K562 (cell line): ENCODE measurements at regions not wholly inside any gene's neighbourhood (a gene's known extent, or its start where the extent isn't known, plus 50 kb on each side); places are given as distances from the start of the nearest gene placed in this dataset.

Experiments used
- ATAC-seq: fragments of 200-7000 bp; cut with Tn5 transposase; 3 replicates; pipeline ENCODE4 v1.9.1; 2020; ENCODE audit warnings: moderate library complexity
- BruUV-seq: library from RNA; stranded (reverse); fragments of 400-500 nt; replicated peaks from 2 replicates; lab custom pipeline; 2021; lab: Mats Ljungman, UMichigan
- CTCF ChIA-PET: fragments of 300-600 bp; formaldehyde crosslinking; extraction: SDS; loops from one replicate; lab custom pipeline; 2021; ENCODE audit warnings: low intra/inter-chr PET ratio; lab: Yijun Ruan, JAX
- POLR2A ChIA-PET: fragments of 300-600, 350-650 bp; sonication (Branson Sonifier 250); formaldehyde crosslinking; extraction: SDS; loops from one replicate; lab custom pipeline; 2021; ENCODE audit warnings: antibody characterized with exemption, inconsistent platforms; lab: Yijun Ruan, JAX
- DNase-seq, 4 experiments: peaks; one replicate each; pipeline versions ENCODE4 v3.0.0 to v3.0.0-alpha.2; 2011 to 2018; ENCODE audit warnings: low spot score in 3 of 4, mixed read lengths in 3 of 4; ENCODE audit errors: extremely low read depth in 1 of 4
- FAIRE-seq: peaks from 2 replicates; lab custom pipeline; 2011; peaks lifted over from hg19 to GRCh38; lab: Jason Lieb, UNC
- H2AFZ ChIP-seq: 2 replicates; pipeline ENCODE4 v1.6.0; 2011; ENCODE audit warnings: low read depth, low read length, control low read depth, inconsistent platforms
- H3K27ac ChIP-seq: fragments of 200-600 bp; 3 replicates; pipeline ENCODE4 v1.8.0; 2011; ENCODE audit warnings: low read depth, mild to moderate bottlenecking, control low read depth, inconsistent platforms, low read length, moderate library complexity, mixed read lengths; ENCODE audit errors: extremely low read depth
- H3K27me3 ChIP-seq, 2 experiments: fragments of 300-600 bp in 1 of 2; 2 replicates in 1 of 2; 3 replicates in 1 of 2; pipeline versions ENCODE4 v1.6.0 to v1.8.0; 2011; ENCODE audit warnings: inconsistent platforms in 2 of 2, low read length in 2 of 2, mild to moderate bottlenecking in 1 of 2, mixed read lengths in 1 of 2, moderate library complexity in 1 of 2; ENCODE audit not compliant: control insufficient read depth in 2 of 2, insufficient read depth in 2 of 2
- H3K36me3 ChIP-seq: fragments of 300-600 bp; 3 replicates; pipeline ENCODE4 v1.8.0; 2011; ENCODE audit warnings: mild to moderate bottlenecking, low read length, inconsistent platforms; ENCODE audit not compliant: control insufficient read depth, insufficient read depth
- H3K4me1 ChIP-seq, 2 experiments: fragments of 200-600 bp in 1 of 2; replicated peaks in 1 of 2; 2 replicates in 1 of 2; 3 replicates in 1 of 2; pipeline versions ENCODE4 v1.5.1 to v1.8.0; 2011; ENCODE audit warnings: inconsistent platforms in 2 of 2, low read length in 2 of 2, mild to moderate bottlenecking in 1 of 2, mixed read lengths in 1 of 2, moderate library complexity in 1 of 2; ENCODE audit not compliant: control insufficient read depth in 2 of 2, insufficient read depth in 2 of 2
- H3K4me2 ChIP-seq: 2 replicates; pipeline ENCODE4 v1.6.1; 2011; ENCODE audit warnings: low read length, control low read depth, inconsistent platforms, mixed read lengths; ENCODE audit not compliant: insufficient read depth
- H3K4me3 ChIP-seq: fragments of 200-600 bp; sonication (generic), shearing (Covaris generic); 2 replicates; pipeline ENCODE4 v1.5.1; 2016; ENCODE audit warnings: control low read depth, inconsistent platforms
- H3K79me2 ChIP-seq: fragments of 200-600 bp; 3 replicates; pipeline ENCODE4 v1.8.0; 2011; ENCODE audit warnings: low read length, inconsistent platforms; ENCODE audit not compliant: control insufficient read depth, insufficient read depth
- H3K9ac ChIP-seq, 2 experiments: 2 replicates each; pipeline versions ENCODE4 v1.6.0 to v1.6.1; 2011; ENCODE audit warnings: low read depth in 2 of 2, low read length in 2 of 2, control low read depth in 1 of 2, inconsistent platforms in 1 of 2, mild to moderate bottlenecking in 1 of 2, mixed read lengths in 1 of 2; ENCODE audit not compliant: insufficient read depth in 1 of 2
- H3K9me1 ChIP-seq: one replicate; pipeline ENCODE4 v1.6.0; 2011; ENCODE audit warnings: inconsistent platforms, mild to moderate bottlenecking, low read length, moderate library complexity; ENCODE audit not compliant: control insufficient read depth, insufficient read depth
- H3K9me3 ChIP-seq: replicated peaks from 2 replicates; pipeline ENCODE4 v1.5.1; 2011; ENCODE audit warnings: low read depth, low read length, inconsistent platforms; ENCODE audit not compliant: control insufficient read depth, insufficient read depth
- H4K20me1 ChIP-seq: replicated peaks from 2 replicates; pipeline ENCODE4 v1.6.1; 2011; ENCODE audit warnings: low read length, inconsistent platforms, mixed read lengths; ENCODE audit not compliant: control insufficient read depth, insufficient read depth
- CHD1 ChIP-seq: fragments of 200-600 bp; sonication (generic); IDR thresholded peaks from one replicate; pipeline ENCODE4 v1.6.1; 2012; ENCODE audit warnings: mild to moderate bottlenecking, moderate library complexity, low read length, inconsistent platforms
- GABPB2 ChIP-seq: fragments of 250-450 bp; sonication (Bioruptor Pico); conservative IDR thresholded peaks from 2 replicates; pipeline ENCODE4 v1.5.1; 2021; ENCODE audit warnings: mild to moderate bottlenecking
- HSF4 ChIP-seq: fragments of 250-450 bp; sonication (Bioruptor Pico); IDR thresholded peaks from 2 replicates; pipeline ENCODE4 v2.1.2; 2022; ENCODE audit warnings: mild to moderate bottlenecking, moderate library complexity, borderline replicate concordance
- L3MBTL2 ChIP-seq: fragments of 450-650 bp; IDR thresholded peaks from 2 replicates; pipeline ENCODE4 v1.6.1; 2016; ENCODE audit warnings: mild to moderate bottlenecking, moderate library complexity
- MCM7 ChIP-seq, 2 experiments: fragments of 450-650 bp; IDR thresholded peaks; 2 replicates each; pipeline ENCODE4 v1.6.1; 2016 to 2018
- SIX5 ChIP-seq, 2 experiments: IDR thresholded peaks; 2 replicates each; pipeline ENCODE4 v1.6.1; 2011; ENCODE audit warnings: low read length in 2 of 2, borderline replicate concordance in 1 of 2, low read depth in 1 of 2, mild to moderate bottlenecking in 1 of 2, moderate library complexity in 1 of 2; ENCODE audit not compliant: insufficient read depth in 1 of 2
- ZNF263 ChIP-seq: sonication (generic); formaldehyde crosslinking; IDR thresholded peaks from 2 replicates; pipeline ENCODE4 v1.8.0; 2022; ENCODE audit warnings: mild to moderate bottlenecking, missing genetic modification reagents, borderline replicate concordance
- ZNF507 ChIP-seq: conservative IDR thresholded peaks from 2 replicates; pipeline ENCODE4 v1.6.1; 2017; ENCODE audit warnings: missing genetic modification characterization, missing compliant biosample characterization
- WGBS: fragments of 100-300 bp; shearing (Covaris generic); methylation state at CpG from one replicate; pipeline ENCODE4 v1.1.6; 2016; ENCODE audit warnings: low coverage, mixed read lengths; ENCODE audit not compliant: insufficient coverage; ENCODE audit errors: missing lambda C conversion rate; 5-methylcytosine and 5-hydroxymethylcytosine counted together
- in situ Hi-C: fragments of 300-500 bp; cut with MboI; formaldehyde crosslinking; loops from 4 replicates; pipeline ENCODE4 v1.15.0; 2018; ENCODE audit warnings: inconsistent platforms, mixed read lengths
- intact Hi-C: fragments of 100-400 bp; cut with micrococcal nuclease; formaldehyde crosslinking; loops from 2 replicates; pipeline ENCODE4 v1.14.2; 2022
- TF ChIP-seq, protein P1 (sequence below): fragments of 450-650 bp; IDR thresholded peaks from 2 replicates; pipeline ENCODE4 v1.6.1; 2017; ENCODE audit warnings: antibody characterized with exemption, mild to moderate bottlenecking
- TF ChIP-seq, protein P2 (sequence below): sonication (generic); formaldehyde crosslinking; IDR thresholded peaks from 2 replicates; pipeline ENCODE4 v1.8.0; 2022; ENCODE audit warnings: mild to moderate bottlenecking, missing genetic modification reagents, borderline replicate concordance
- TF ChIP-seq, protein P3 (sequence below), 2 experiments: fragments of 250-450 bp in 1 of 2; fragments of 450-650 bp in 1 of 2; sonication (Bioruptor Pico) in 1 of 2; IDR thresholded peaks; 2 replicates each; pipeline versions ENCODE4 v1.6.1 to v1.8.0; 2016 to 2021; ENCODE audit warnings: mild to moderate bottlenecking in 2 of 2, moderate library complexity in 2 of 2, missing compliant biosample characterization in 1 of 2, missing genetic modification characterization in 1 of 2
- TF ChIP-seq, protein P4 (sequence below): fragments of 250-450 bp; sonication (Bioruptor Pico); IDR thresholded peaks from 2 replicates; pipeline ENCODE4 v1.8.0; 2022; ENCODE audit warnings: inconsistent platforms

DNA sequence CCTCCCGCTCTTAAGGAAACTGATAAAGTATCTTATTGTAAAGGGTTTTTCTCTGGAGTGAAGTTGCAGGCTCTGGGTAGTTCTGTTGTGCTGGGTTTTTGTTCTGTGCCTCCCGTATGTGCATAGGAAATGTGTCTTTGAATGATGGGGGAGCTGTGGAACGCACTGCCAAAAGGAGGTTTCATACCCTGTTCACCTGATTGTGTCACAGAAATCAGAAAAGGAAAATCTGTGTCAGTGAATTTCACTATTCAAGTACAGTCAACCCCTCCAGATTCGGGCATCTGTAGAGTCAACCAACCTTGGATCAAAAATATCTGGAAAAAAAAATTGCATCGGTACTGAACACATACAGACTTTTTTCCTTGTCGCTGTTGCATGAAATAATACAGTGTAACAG, 127.8 kb downstream of the MRPL57 start:
- no peaks in the 10 kb centered on the region for H3K9me3 ChIP-seq
- ATAC-seq (no peak), FAIRE-seq (no peak), DNase-seq (no peak)
- CTCF ChIA-PET = no interaction called here
- H3K4me1 ChIP-seq = no peaks in the 10 kb centered on the region; a peak in 2 of 5 replicates
- POLR2A ChIA-PET = no interaction called here
- no peaks in the 10 kb centered on the region for H4K20me1 ChIP-seq
- no TSS peak for BruUV-seq
- in situ Hi-C loops = no loop called here
- no peak overlapping the region for H3K4me3 ChIP-seq
- no peaks in the 10 kb centered on the region for H3K9me1 ChIP-seq
- H2AFZ ChIP-seq = no peak overlapping the region
- intact Hi-C loops = no loop called here
- no peak overlapping the region for H3K4me2 ChIP-seq
- no peaks in the 10 kb centered on the region for H3K36me3 ChIP-seq
- no peaks in the 10 kb centered on the region for H3K27me3 ChIP-seq
- 75% methylated on average over 5 of the region's 6 CpGs for WGBS
- TF ChIP-seq SIX5 (IDR thresholded peaks at IDR 0.05; ENCODE audit: borderline replicate concordance in 1 of 2, insufficient read depth in 1 of 2, low read depth in 1 of 2, low read length in 2 of 2) (no peak), MCM7 (IDR thresholded peaks at IDR 0.05) (no peak), ZNF263 (CRISPR knock-in tag) (no peak), L3MBTL2 (no peak), CHD1 (no peak), GABPB2 (CRISPR knock-in tag) (no peak), ZNF507 (no peak), HSF4 (CRISPR knock-in tag) (no peak)
- TF ChIP-seq, protein P1, sequence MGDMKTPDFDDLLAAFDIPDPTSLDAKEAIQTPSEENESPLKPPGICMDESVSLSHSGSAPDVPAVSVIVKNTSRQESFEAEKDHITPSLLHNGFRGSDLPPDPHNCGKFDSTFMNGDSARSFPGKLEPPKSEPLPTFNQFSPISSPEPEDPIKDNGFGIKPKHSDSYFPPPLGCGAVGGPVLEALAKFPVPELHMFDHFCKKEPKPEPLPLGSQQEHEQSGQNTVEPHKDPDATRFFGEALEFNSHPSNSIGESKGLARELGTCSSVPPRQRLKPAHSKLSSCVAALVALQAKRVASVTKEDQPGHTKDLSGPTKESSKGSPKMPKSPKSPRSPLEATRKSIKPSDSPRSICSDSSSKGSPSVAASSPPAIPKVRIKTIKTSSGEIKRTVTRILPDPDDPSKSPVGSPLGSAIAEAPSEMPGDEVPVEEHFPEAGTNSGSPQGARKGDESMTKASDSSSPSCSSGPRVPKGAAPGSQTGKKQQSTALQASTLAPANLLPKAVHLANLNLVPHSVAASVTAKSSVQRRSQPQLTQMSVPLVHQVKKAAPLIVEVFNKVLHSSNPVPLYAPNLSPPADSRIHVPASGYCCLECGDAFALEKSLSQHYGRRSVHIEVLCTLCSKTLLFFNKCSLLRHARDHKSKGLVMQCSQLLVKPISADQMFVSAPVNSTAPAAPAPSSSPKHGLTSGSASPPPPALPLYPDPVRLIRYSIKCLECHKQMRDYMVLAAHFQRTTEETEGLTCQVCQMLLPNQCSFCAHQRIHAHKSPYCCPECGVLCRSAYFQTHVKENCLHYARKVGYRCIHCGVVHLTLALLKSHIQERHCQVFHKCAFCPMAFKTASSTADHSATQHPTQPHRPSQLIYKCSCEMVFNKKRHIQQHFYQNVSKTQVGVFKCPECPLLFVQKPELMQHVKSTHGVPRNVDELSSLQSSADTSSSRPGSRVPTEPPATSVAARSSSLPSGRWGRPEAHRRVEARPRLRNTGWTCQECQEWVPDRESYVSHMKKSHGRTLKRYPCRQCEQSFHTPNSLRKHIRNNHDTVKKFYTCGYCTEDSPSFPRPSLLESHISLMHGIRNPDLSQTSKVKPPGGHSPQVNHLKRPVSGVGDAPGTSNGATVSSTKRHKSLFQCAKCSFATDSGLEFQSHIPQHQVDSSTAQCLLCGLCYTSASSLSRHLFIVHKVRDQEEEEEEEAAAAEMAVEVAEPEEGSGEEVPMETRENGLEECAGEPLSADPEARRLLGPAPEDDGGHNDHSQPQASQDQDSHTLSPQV = no peak
- TF ChIP-seq, protein P2, sequence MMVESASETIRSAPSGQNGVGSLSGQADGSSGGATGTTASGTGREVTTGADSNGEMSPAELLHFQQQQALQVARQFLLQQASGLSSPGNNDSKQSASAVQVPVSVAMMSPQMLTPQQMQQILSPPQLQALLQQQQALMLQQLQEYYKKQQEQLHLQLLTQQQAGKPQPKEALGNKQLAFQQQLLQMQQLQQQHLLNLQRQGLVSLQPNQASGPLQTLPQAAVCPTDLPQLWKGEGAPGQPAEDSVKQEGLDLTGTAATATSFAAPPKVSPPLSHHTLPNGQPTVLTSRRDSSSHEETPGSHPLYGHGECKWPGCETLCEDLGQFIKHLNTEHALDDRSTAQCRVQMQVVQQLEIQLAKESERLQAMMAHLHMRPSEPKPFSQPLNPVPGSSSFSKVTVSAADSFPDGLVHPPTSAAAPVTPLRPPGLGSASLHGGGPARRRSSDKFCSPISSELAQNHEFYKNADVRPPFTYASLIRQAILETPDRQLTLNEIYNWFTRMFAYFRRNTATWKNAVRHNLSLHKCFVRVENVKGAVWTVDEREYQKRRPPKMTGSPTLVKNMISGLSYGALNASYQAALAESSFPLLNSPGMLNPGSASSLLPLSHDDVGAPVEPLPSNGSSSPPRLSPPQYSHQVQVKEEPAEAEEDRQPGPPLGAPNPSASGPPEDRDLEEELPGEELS (CRISPR knock-in tag) = no peak
- TF ChIP-seq, protein P3, sequence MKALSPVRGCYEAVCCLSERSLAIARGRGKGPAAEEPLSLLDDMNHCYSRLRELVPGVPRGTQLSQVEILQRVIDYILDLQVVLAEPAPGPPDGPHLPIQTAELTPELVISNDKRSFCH (CRISPR knock-in tag; IDR thresholded peaks at IDR 0.05) = no peak
- TF ChIP-seq, protein P3 (tag; IDR thresholded peaks at IDR 0.05) = no peak
- TF ChIP-seq, protein P4, sequence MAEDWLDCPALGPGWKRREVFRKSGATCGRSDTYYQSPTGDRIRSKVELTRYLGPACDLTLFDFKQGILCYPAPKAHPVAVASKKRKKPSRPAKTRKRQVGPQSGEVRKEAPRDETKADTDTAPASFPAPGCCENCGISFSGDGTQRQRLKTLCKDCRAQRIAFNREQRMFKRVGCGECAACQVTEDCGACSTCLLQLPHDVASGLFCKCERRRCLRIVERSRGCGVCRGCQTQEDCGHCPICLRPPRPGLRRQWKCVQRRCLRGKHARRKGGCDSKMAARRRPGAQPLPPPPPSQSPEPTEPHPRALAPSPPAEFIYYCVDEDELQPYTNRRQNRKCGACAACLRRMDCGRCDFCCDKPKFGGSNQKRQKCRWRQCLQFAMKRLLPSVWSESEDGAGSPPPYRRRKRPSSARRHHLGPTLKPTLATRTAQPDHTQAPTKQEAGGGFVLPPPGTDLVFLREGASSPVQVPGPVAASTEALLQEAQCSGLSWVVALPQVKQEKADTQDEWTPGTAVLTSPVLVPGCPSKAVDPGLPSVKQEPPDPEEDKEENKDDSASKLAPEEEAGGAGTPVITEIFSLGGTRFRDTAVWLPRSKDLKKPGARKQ (CRISPR knock-in tag) = no peak
- no peak overlapping the region for H3K9ac ChIP-seq
- no peak overlapping the region for H3K27ac ChIP-seq
- H3K79me2 ChIP-seq = no peaks in the 10 kb centered on the region
